A673 (cell line): ENCODE measurements at regions not wholly inside any gene's neighbourhood (a gene's known extent, or its start where the extent isn't known, plus 50 kb on each side); places are given as distances from the start of the nearest gene placed in this dataset.

ENCODE experiments used
- BruUV-seq: library from RNA; stranded (reverse); fragments of 400-500 nt; replicated peaks from 2 replicates; lab custom pipeline; 2021; lab: Mats Ljungman, UMichigan
- CTCF ChIA-PET: fragments of 300-600 bp; sonication (Branson Sonifier 250); formaldehyde crosslinking; loops from one replicate; lab custom pipeline; 2022; ENCODE audit warnings: antibody characterized with exemption; lab: Charles Lee
- POLR2A ChIA-PET: fragments of 300-600 bp; sonication (Branson Sonifier 250); formaldehyde crosslinking; loops from one replicate; lab custom pipeline; 2022; ENCODE audit warnings: antibody characterized with exemption; ENCODE audit not compliant: low non-redundant PET; lab: Charles Lee
- DNase-seq: peaks from one replicate; pipeline ENCODE4 v3.0.0-alpha.2; 2015; ENCODE audit warnings: low spot score
- H3K27ac ChIP-seq: fragments of 200-600 bp; sonication (generic); 2 replicates; pipeline ENCODE4 v1.5.1; 2016; ENCODE audit warnings: mixed run types, low read depth, mild to moderate bottlenecking, mixed read lengths, antibody characterized with exemption, low read length; ENCODE audit not compliant: poor library complexity, severe bottlenecking
- H3K27me3 ChIP-seq: fragments of 200-600 bp; sonication (generic); replicated peaks from 2 replicates; pipeline ENCODE4 v1.6.1; 2017; ENCODE audit warnings: mixed run types, low read depth, mild to moderate bottlenecking, mixed read lengths, antibody characterized with exemption, low read length; ENCODE audit not compliant: insufficient read depth, poor library complexity
- H3K36me3 ChIP-seq: fragments of 200-600 bp; sonication (generic); 2 replicates; pipeline ENCODE4 v1.6.1; 2016; ENCODE audit warnings: mixed run types, mild to moderate bottlenecking, mixed read lengths, antibody characterized with exemption, low read length; ENCODE audit not compliant: insufficient read depth, poor library complexity, severe bottlenecking
- H3K4me1 ChIP-seq: fragments of 200-600 bp; sonication (generic); 2 replicates; pipeline ENCODE4 v1.6.1; 2017; ENCODE audit warnings: mixed run types, mild to moderate bottlenecking, mixed read lengths, antibody characterized with exemption, low read length; ENCODE audit not compliant: insufficient read depth, poor library complexity, severe bottlenecking
- H3K4me3 ChIP-seq: fragments of 200-600 bp; sonication (generic); 2 replicates; pipeline ENCODE4 v1.5.1; 2016; ENCODE audit warnings: low read depth, mixed run types, mild to moderate bottlenecking, mixed read lengths, low read length; ENCODE audit not compliant: poor library complexity, severe bottlenecking
- H3K9me3 ChIP-seq: fragments of 200-600 bp; sonication (generic); 2 replicates; pipeline ENCODE4 v1.6.1; 2016; ENCODE audit warnings: mixed run types, low read depth, mild to moderate bottlenecking, mixed read lengths, antibody characterized with exemption, low read length; ENCODE audit not compliant: poor library complexity, severe bottlenecking
- CTCF ChIP-seq: fragments of 300-800, 200-600 bp; sonication (generic); conservative IDR thresholded peaks from 2 replicates; pipeline ENCODE4 v1.5.1; 2017; ENCODE audit warnings: low read depth, mild to moderate bottlenecking, antibody characterized with exemption, low read length, moderate library complexity, mixed read lengths
- EZH2 ChIP-seq: fragments of 200-600 bp; sonication (generic); IDR thresholded peaks from 2 replicates; pipeline ENCODE4 v1.6.1; 2017; ENCODE audit warnings: borderline replicate concordance, low read depth, mild to moderate bottlenecking, mixed read lengths, antibody characterized with exemption, low read length; ENCODE audit not compliant: poor library complexity, severe bottlenecking
- intact Hi-C: fragments of 100-400 bp; cut with micrococcal nuclease; formaldehyde crosslinking; loops from one replicate; pipeline ENCODE4 v1.10.0; 2022; ENCODE audit not compliant: unreplicated experiment

- BruUV-seq, result no TSS peak
- POLR2A ChIA-PET, result no interaction called here
- Histone ChIP-seq H3K27me3 (no peaks in the 10 kb centered on the region), H3K4me1 (peaks cover 30% of the 10 kb centered on the region), H3K27ac (no peak overlapping the region), H3K9me3 (no peaks in the 10 kb centered on the region), H3K36me3 (no peaks in the 10 kb centered on the region), H3K4me3 (no peak overlapping the region)
- TF ChIP-seq EZH2, result no peak
- TF ChIP-seq CTCF, result no peak
- DNase-seq, result no peak
- intact Hi-C loops, result no loop called here
- CTCF ChIA-PET, result no interaction called here
Measured at GRCh38 chr15:35304389-35304788, 219.3 kb upstream of the NANOGP8 start.

GRCh38 chr15:35302334-35302733 lies 217.2 kb upstream of the NANOGP8 start:
- CTCF ChIA-PET, result interaction anchor here (0.6 kb wide), 1 partner anchor 38 kb away, joined by 3 read pairs; no protein-coding TSS in a partner anchor
- BruUV-seq, result no TSS peak

GRCh38 chr15:35301088-35301487 lies 216.0 kb upstream of the NANOGP8 start:
- intact Hi-C loops, result no loop called here

More at GRCh38 chr15:35302334-35302733, 217.2 kb upstream of the NANOGP8 start:
- no peaks in the 10 kb centered on the region for H3K36me3 ChIP-seq
- POLR2A ChIA-PET, result no interaction called here
- H3K9me3 ChIP-seq, result no peaks in the 10 kb centered on the region
- no peak overlapping the region for H3K27ac ChIP-seq
- H3K4me1 ChIP-seq, result peaks cover 30% of the 10 kb centered on the region
- TF ChIP-seq EZH2, result no peak
- no peak for TF ChIP-seq CTCF
- no peak overlapping the region for H3K4me3 ChIP-seq
- H3K27me3 ChIP-seq, result no peaks in the 10 kb centered on the region
- DNase-seq, result no peak
- intact Hi-C loops, result no loop called here

More at GRCh38 chr15:35301088-35301487, 216.0 kb upstream of the NANOGP8 start:
- H3K36me3 ChIP-seq, result no peaks in the 10 kb centered on the region
- H3K4me1 ChIP-seq, result peaks cover 23% of the 10 kb centered on the region
- DNase-seq, result no peak
- CTCF ChIA-PET, result interaction anchor here (0.5 kb wide), 1 partner anchor 138 kb away, joined by 3 read pairs; no protein-coding TSS in a partner anchor
- no peak overlapping the region for H3K27ac ChIP-seq
- TF ChIP-seq EZH2 (no peak), CTCF (no peak)
- H3K27me3 ChIP-seq, result no peaks in the 10 kb centered on the region
- no TSS peak for BruUV-seq
- POLR2A ChIA-PET, result no interaction called here
- no peaks in the 10 kb centered on the region for H3K9me3 ChIP-seq
- H3K4me3 ChIP-seq, result no peak overlapping the region
